HG02623 (cell line): ENCODE measurements at regions not wholly inside any gene's neighbourhood (a gene's known extent, or its start where the extent isn't known, plus 50 kb on each side); places are given as distances from the start of the nearest gene placed in this dataset.

Source experiments
- ATAC-seq: cut with Tn5 transposase; IDR thresholded peaks from one replicate; pipeline ENCODE4 v1.9.1; 2021; ENCODE audit warnings: moderate library complexity; ENCODE audit not compliant: unreplicated experiment

GRCh38 chr15:31455499-31455898 is 128.9 kb downstream of the KLF13 start:
- no peak for ATAC-seq

- no peak for ATAC-seq
These were observed 129.9 kb downstream of the KLF13 start for GRCh38 chr15:31456354-31457060.

- ATAC-seq: no peak
These were observed 130.5 kb downstream of the KLF13 start for GRCh38 chr15:31457161-31457560.

GRCh38 chr15:31457631-31458526 is 131.2 kb downstream of the KLF13 start:
- ATAC-seq: no peak

- ATAC-seq: peak; percentile 96
These were observed 132.2 kb downstream of the KLF13 start for GRCh38 chr15:31458596-31459399.

- ATAC-seq: no peak
These were observed 132.7 kb downstream of the KLF13 start for GRCh38 chr15:31459400-31459748.

GRCh38 chr15:31461375-31461774 is 134.7 kb downstream of the KLF13 start:
- ATAC-seq: no peak

GRCh38 chr15:31461911-31462480 is 135.4 kb downstream of the KLF13 start:
- no peak for ATAC-seq

- ATAC-seq: no peak
These were observed 137.0 kb downstream of the KLF13 start for GRCh38 chr15:31463521-31464102.

- no peak for ATAC-seq
These were observed 137.8 kb downstream of the KLF13 start for GRCh38 chr15:31464216-31465082.

- ATAC-seq: no peak
These were observed 138.7 kb downstream of the KLF13 start for GRCh38 chr15:31465083-31465955.

GRCh38 chr15:31467361-31467760 is 140.7 kb downstream of the KLF13 start:
- ATAC-seq: no peak

GRCh38 chr15:31468911-31469785 is 142.5 kb downstream of the KLF13 start:
- ATAC-seq: no peak

- no peak for ATAC-seq
These were observed 143.3 kb downstream of the KLF13 start for GRCh38 chr15:31469786-31470525.

- ATAC-seq: no peak
These were observed 144.1 kb downstream of the KLF13 start for GRCh38 chr15:31470756-31471155.

GRCh38 chr15:31471731-31472430 is 145.2 kb downstream of the KLF13 start:
- ATAC-seq: no peak
